Activated naive CD8-positive, alpha-beta T cell treated with anti-CD3 and anti-CD28 coated beads, Interleukin-2, amount 10 ng/mL, durations not matched to agents 7 days and 5 days (primary cell): ENCODE measurements at regions not wholly inside any gene's neighbourhood (a gene's known extent, or its start where the extent isn't known, plus 50 kb on each side); places are given as distances from the start of the nearest gene placed in this dataset.

ENCODE experiments used
- ATAC-seq: fragments of 150-1000 bp; cut with Tn5 transposase; one replicate; pipeline ENCODE4 v1.10.0; 2021; ENCODE audit warnings: low read depth, moderate library complexity
- POLR2A ChIA-PET: fragments of 350-600 bp; sonication (Branson Sonifier 250); formaldehyde crosslinking; loops from one replicate; lab custom pipeline; 2021; ENCODE audit warnings: antibody characterized with exemption; lab: Charles Lee
- DNase-seq: peaks from one replicate; pipeline ENCODE4 v3.0.0; 2021
- H3K27ac Mint-ChIP-seq: one replicate; pipeline ENCODE4 v1.8.0; 2022; ENCODE audit warnings: mild to moderate bottlenecking, mixed read lengths
- H3K27me3 Mint-ChIP-seq: one replicate; pipeline ENCODE4 v1.8.0; 2022; ENCODE audit warnings: mild to moderate bottlenecking, moderate library complexity, mixed read lengths
- H3K36me3 Mint-ChIP-seq: one replicate; pipeline ENCODE4 v1.8.0; 2021; ENCODE audit warnings: mild to moderate bottlenecking, mixed read lengths
- H3K4me1 Mint-ChIP-seq: one replicate; pipeline ENCODE4 v1.8.0; 2021; ENCODE audit warnings: mixed read lengths
- H3K4me3 Mint-ChIP-seq: one replicate; pipeline ENCODE4 v1.8.0; 2022; ENCODE audit warnings: mild to moderate bottlenecking, moderate library complexity, mixed read lengths
- H3K9me3 Mint-ChIP-seq: one replicate; pipeline ENCODE4 v1.8.0; 2021; ENCODE audit warnings: mixed read lengths

GRCh38 chr7:89401099-89401498, 605.6 kb upstream of the TEX47 start:
- Mint-ChIP-seq H3K4me3 (no peak overlapping the region), H3K27ac (no peak overlapping the region), H3K4me1 (no peaks in the 10 kb centered on the region), H3K27me3 (no peaks in the 10 kb centered on the region), H3K9me3 (peaks cover 5% of the 10 kb centered on the region), H3K36me3 (no peaks in the 10 kb centered on the region)
- POLR2A ChIA-PET: no interaction called here
- no peak for DNase-seq
- ATAC-seq: no peak

GRCh38 chr7:89401690-89402089, 606.2 kb upstream of the TEX47 start:
- POLR2A ChIA-PET: no interaction called here
- no peaks in the 10 kb centered on the region for H3K36me3 Mint-ChIP-seq
- no peak overlapping the region for H3K27ac Mint-ChIP-seq
- H3K4me3 Mint-ChIP-seq: no peak overlapping the region
- ATAC-seq (no peak), DNase-seq (no peak)
- H3K4me1 Mint-ChIP-seq: no peaks in the 10 kb centered on the region
- H3K9me3 Mint-ChIP-seq: peaks cover 5% of the 10 kb centered on the region
- no peaks in the 10 kb centered on the region for H3K27me3 Mint-ChIP-seq

DNA sequence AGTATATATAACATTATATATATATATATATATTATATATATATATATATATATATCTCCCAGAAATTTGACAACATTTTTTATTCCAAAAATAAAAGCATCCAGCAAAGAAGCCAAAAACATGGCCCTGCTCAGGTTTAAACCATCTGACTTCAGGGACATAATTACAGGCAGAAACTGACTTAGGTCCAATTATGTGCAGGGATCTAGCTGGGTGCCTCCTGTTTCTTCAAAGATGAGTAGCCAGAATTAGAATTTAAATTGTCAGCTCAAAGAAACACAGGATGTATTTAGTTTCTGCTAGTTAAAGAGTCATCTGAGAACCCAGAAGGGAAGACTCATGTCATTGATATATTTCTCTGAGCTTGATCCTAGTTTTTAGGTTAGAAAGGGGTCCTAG, 656.4 kb upstream of the TEX47 start:
- H3K4me1 Mint-ChIP-seq: no peaks in the 10 kb centered on the region
- DNase-seq (no peak), ATAC-seq (no peak)
- no peak overlapping the region for H3K4me3 Mint-ChIP-seq
- no peaks in the 10 kb centered on the region for H3K36me3 Mint-ChIP-seq
- H3K27me3 Mint-ChIP-seq: no peaks in the 10 kb centered on the region
- H3K27ac Mint-ChIP-seq: no peak overlapping the region
- H3K9me3 Mint-ChIP-seq: no peaks in the 10 kb centered on the region
- POLR2A ChIA-PET: no interaction called here

DNA sequence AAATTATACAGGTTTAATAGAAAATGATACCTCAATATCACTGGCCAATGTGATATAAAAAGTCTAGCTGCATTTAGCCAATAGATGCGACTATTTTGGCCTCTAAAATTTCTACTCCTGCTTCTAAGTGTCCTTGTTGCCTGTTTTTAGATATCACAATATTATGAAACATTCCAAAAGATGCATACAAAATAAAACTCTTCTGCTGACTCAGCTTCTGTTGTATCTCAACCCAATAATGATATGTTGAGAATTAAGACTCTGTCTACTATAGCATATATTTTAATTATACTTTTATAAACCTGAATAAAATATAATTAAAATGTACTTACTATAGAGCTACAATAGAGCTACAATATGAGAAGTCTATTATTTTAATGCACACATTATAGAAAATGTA, 661.0 kb upstream of the TEX47 start:
- DNase-seq: no peak
- POLR2A ChIA-PET: no interaction called here
- H3K9me3 Mint-ChIP-seq: no peaks in the 10 kb centered on the region
- no peaks in the 10 kb centered on the region for H3K27me3 Mint-ChIP-seq
- H3K27ac Mint-ChIP-seq: no peak overlapping the region
- H3K4me1 Mint-ChIP-seq: no peaks in the 10 kb centered on the region
- ATAC-seq: no peak
- no peaks in the 10 kb centered on the region for H3K36me3 Mint-ChIP-seq
- no peak overlapping the region for H3K4me3 Mint-ChIP-seq

DNA sequence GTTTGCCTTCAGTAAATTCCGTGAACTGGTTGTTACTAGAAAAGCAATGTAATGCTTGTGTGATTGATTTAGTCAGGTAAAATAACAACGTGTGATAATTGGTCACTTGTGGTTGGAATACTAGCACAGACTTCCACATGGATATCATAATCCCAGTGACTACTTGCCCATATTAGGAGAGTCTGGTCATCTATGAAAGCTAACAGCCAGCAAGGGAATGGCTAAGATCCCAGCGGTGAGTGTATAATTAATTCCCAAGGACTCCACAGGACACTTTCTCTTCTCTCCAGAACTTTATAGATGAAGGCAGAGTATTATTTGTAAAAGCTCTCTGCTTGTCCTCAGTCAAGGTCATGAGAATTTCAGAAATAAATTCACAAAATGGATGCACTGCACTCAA, 662.6 kb upstream of the TEX47 start:
- POLR2A ChIA-PET: no interaction called here
- H3K4me3 Mint-ChIP-seq: no peak overlapping the region
- no peaks in the 10 kb centered on the region for H3K36me3 Mint-ChIP-seq
- ATAC-seq: no peak
- H3K9me3 Mint-ChIP-seq: no peaks in the 10 kb centered on the region
- H3K27me3 Mint-ChIP-seq: no peaks in the 10 kb centered on the region
- no peak overlapping the region for H3K27ac Mint-ChIP-seq
- H3K4me1 Mint-ChIP-seq: no peaks in the 10 kb centered on the region
- DNase-seq: no peak

DNA sequence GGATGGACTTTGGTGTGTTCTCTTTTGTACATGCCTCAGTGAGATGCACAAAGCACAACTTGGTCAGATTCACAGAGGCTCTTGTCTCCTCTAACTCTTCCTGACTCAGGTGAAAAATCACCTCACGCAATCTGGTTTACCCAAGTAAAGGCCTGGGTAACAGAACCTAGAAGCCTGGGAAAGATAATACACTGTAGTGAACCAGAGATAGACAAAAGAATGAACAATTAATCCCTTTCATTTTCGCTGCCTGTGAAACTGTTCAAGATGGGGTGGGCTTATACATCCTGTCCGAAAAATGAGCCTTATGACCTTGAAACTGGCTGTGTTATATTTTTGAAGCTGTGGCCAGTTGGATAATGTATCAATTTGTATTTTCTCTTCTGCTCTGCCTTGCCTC, 678.9 kb upstream of the TEX47 start:
- POLR2A ChIA-PET: no interaction called here
- DNase-seq: no peak
- no peak for ATAC-seq
- Mint-ChIP-seq H3K36me3 (no peaks in the 10 kb centered on the region), H3K4me1 (peaks cover 3% of the 10 kb centered on the region), H3K27ac (no peak overlapping the region), H3K4me3 (no peak overlapping the region), H3K27me3 (no peaks in the 10 kb centered on the region), H3K9me3 (peaks cover 3% of the 10 kb centered on the region)

GRCh38 chr7:89477991-89478390, 676.3 kb upstream of the STEAP1 start:
- no peak for ATAC-seq
- no peak for DNase-seq
- no peak overlapping the region for H3K27ac Mint-ChIP-seq
- H3K27me3 Mint-ChIP-seq: no peaks in the 10 kb centered on the region
- H3K4me1 Mint-ChIP-seq: peaks cover 3% of the 10 kb centered on the region
- POLR2A ChIA-PET: no interaction called here
- no peaks in the 10 kb centered on the region for H3K9me3 Mint-ChIP-seq
- H3K36me3 Mint-ChIP-seq: no peaks in the 10 kb centered on the region
- H3K4me3 Mint-ChIP-seq: no peak overlapping the region

- Mint-ChIP-seq H3K36me3 (no peaks in the 10 kb centered on the region), H3K27ac (no peak overlapping the region), H3K27me3 (peaks cover 2% of the 10 kb centered on the region), H3K9me3 (peaks cover 2% of the 10 kb centered on the region), H3K4me1 (no peaks in the 10 kb centered on the region), H3K4me3 (no peak overlapping the region)
- ATAC-seq (no peak), DNase-seq (no peak)
- POLR2A ChIA-PET: no interaction called here
These were observed 658.6 kb upstream of the STEAP1 start for GRCh38 chr7:89495704-89496103.

GRCh38 chr7:89500084-89500483, 654.2 kb upstream of the STEAP1 start:
- Mint-ChIP-seq H3K27ac (no peak overlapping the region), H3K36me3 (no peaks in the 10 kb centered on the region), H3K4me1 (no peaks in the 10 kb centered on the region), H3K9me3 (peaks cover 2% of the 10 kb centered on the region), H3K4me3 (no peak overlapping the region), H3K27me3 (peaks cover 2% of the 10 kb centered on the region)
- no peak for DNase-seq
- no peak for ATAC-seq
- POLR2A ChIA-PET: no interaction called here

DNA sequence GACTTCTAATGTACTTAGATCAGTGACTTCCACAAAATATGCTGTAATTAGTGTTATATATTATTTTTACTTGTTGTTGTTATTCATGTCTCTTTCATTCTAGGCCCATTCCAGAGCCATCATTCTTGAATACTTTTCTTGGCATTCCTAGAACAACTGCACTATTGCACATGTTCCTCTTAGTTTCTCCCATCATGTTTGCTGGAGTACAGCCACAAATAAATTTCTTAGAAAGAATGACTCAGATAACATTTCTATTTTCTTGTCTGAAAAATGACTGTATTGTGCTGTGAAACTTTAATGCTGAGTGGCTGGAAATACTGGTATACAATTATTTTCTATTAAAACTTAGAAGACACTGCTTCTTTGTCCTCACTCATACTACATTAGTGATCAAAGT, 651.0 kb upstream of the STEAP1 start:
- peaks cover 2% of the 10 kb centered on the region for H3K27me3 Mint-ChIP-seq
- no peaks in the 10 kb centered on the region for H3K36me3 Mint-ChIP-seq
- no peak overlapping the region for H3K27ac Mint-ChIP-seq
- H3K4me3 Mint-ChIP-seq: no peak overlapping the region
- ATAC-seq (no peak), DNase-seq (no peak)
- no peaks in the 10 kb centered on the region for H3K9me3 Mint-ChIP-seq
- no peaks in the 10 kb centered on the region for H3K4me1 Mint-ChIP-seq
- POLR2A ChIA-PET: no interaction called here

- POLR2A ChIA-PET: no interaction called here
- no peaks in the 10 kb centered on the region for H3K27me3 Mint-ChIP-seq
- ATAC-seq (no peak), DNase-seq (no peak)
- no peaks in the 10 kb centered on the region for H3K9me3 Mint-ChIP-seq
- no peaks in the 10 kb centered on the region for H3K4me1 Mint-ChIP-seq
- H3K4me3 Mint-ChIP-seq: no peak overlapping the region
- H3K27ac Mint-ChIP-seq: no peak overlapping the region
- no peaks in the 10 kb centered on the region for H3K36me3 Mint-ChIP-seq
These were observed 647.2 kb upstream of the STEAP1 start for GRCh38 chr7:89507034-89507433.

GRCh38 chr7:89511900-89512299, 642.4 kb upstream of the STEAP1 start:
- H3K4me3 Mint-ChIP-seq: no peak overlapping the region
- DNase-seq (no peak), ATAC-seq (no peak)
- POLR2A ChIA-PET: no interaction called here
- no peak overlapping the region for H3K27ac Mint-ChIP-seq
- H3K4me1 Mint-ChIP-seq: no peaks in the 10 kb centered on the region
- no peaks in the 10 kb centered on the region for H3K36me3 Mint-ChIP-seq
- H3K9me3 Mint-ChIP-seq: no peaks in the 10 kb centered on the region
- no peaks in the 10 kb centered on the region for H3K27me3 Mint-ChIP-seq

DNA sequence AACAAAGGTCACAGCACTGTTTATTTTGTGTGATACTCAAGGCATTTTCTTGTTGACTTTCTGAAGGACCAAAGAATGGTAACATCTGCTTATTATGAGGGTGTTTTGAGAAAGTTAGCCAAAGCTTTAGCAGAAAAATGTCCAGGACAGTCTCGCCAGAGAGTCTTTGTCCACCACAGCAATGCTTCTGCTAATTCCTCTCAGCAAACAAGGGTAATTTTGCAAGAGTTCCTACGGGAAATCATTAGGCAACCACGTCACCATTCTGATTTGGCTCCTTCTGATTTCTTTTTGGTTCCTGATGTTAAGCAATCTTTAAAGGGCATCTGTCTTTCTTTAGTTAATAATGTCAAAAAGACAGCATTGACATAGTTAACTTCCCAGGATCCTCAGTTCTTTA, 639.3 kb upstream of the STEAP1 start:
- DNase-seq (no peak), ATAC-seq (no peak)
- H3K27ac Mint-ChIP-seq: no peak overlapping the region
- H3K36me3 Mint-ChIP-seq: no peaks in the 10 kb centered on the region
- POLR2A ChIA-PET: no interaction called here
- H3K4me3 Mint-ChIP-seq: no peak overlapping the region
- no peaks in the 10 kb centered on the region for H3K9me3 Mint-ChIP-seq
- H3K27me3 Mint-ChIP-seq: no peaks in the 10 kb centered on the region
- H3K4me1 Mint-ChIP-seq: no peaks in the 10 kb centered on the region

- Mint-ChIP-seq H3K4me1 (no peaks in the 10 kb centered on the region), H3K27me3 (no peaks in the 10 kb centered on the region), H3K27ac (no peak overlapping the region), H3K4me3 (no peak overlapping the region), H3K9me3 (no peaks in the 10 kb centered on the region), H3K36me3 (no peaks in the 10 kb centered on the region)
- POLR2A ChIA-PET: no interaction called here
- DNase-seq (no peak), ATAC-seq (no peak)
These were observed 636.5 kb upstream of the STEAP1 start for GRCh38 chr7:89517815-89518214.

DNA sequence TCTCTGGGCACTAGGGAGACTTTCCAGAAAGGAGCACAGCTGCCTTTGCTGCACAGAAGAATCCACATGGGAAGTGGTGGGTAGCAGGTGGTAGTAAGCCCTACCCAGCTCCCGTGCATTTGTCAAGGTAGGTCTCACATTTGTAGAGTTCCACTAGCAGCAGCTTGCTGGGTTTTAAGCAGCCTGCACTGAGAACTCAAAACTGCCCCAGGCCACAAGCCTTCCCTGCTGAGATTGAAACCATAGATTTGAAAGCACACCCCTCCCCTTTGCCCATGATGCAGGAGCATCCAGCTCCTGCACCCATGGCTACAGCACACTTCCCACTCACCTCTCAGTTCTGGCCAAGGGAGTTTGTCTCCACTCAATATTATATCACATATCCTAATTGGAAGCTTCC, 604.5 kb upstream of the STEAP1 start:
- Mint-ChIP-seq H3K9me3 (peaks cover 4% of the 10 kb centered on the region), H3K27ac (no peak overlapping the region), H3K27me3 (no peaks in the 10 kb centered on the region), H3K36me3 (no peaks in the 10 kb centered on the region), H3K4me1 (no peaks in the 10 kb centered on the region), H3K4me3 (no peak overlapping the region)
- POLR2A ChIA-PET: no interaction called here
- DNase-seq (no peak), ATAC-seq (no peak)
